Transverse colon (tissue), 4 donors: ENCODE measurements at regions not wholly inside any gene's neighbourhood (a gene's known extent, or its start where the extent isn't known, plus 50 kb on each side); places are given as distances from the start of the nearest gene placed in this dataset.

ENCODE experiments used
- DNase-seq: peaks from one replicate; pipeline ENCODE4 v3.0.0-alpha.2; 2019
- H3K27ac ChIP-seq, 4 donors: fragments of 200-600 bp; sonication (generic); 2 replicates each; pipeline ENCODE4 v1.5.1; 2016 to 2018; ENCODE audit warnings: inconsistent platforms in 4 of 4
- H3K27me3 ChIP-seq: fragments of 200-600 bp; sonication (generic); 2 replicates; pipeline ENCODE4 v1.5.1; 2017; ENCODE audit warnings: inconsistent platforms
- H3K36me3 ChIP-seq, 4 donors: fragments of 200-600 bp; sonication (generic); 2 replicates each; pipeline ENCODE4 v1.5.1; 2017 to 2019; ENCODE audit warnings: inconsistent platforms in 4 of 4
- H3K4me1 ChIP-seq, 4 donors: fragments of 200-600 bp; sonication (generic); 2 replicates each; pipeline ENCODE4 v1.5.1; 2017 to 2020; ENCODE audit warnings: inconsistent platforms in 4 of 4
- H3K4me3 ChIP-seq, 4 donors: fragments of 200-600 bp; sonication (generic); 1 replicate in 1 of 4; 2 replicates in 3 of 4; pipeline versions ENCODE4 v1.5.1 to v1.6.1; 2017 to 2019; ENCODE audit warnings: inconsistent platforms in 4 of 4
- H3K9me3 ChIP-seq, 2 donors: fragments of 200-600 bp; sonication (generic); 2 replicates each; pipeline ENCODE4 v1.5.1; 2017 to 2019; ENCODE audit warnings: inconsistent platforms in 2 of 2
- CTCF ChIP-seq, 5 experiments: fragments of 200-600 bp in 3 of 5; fragments of 450-650 bp in 2 of 5; sonication (generic) in 3 of 5; IDR thresholded peaks; 1 replicate in 2 of 5; 2 replicates in 3 of 5; pipeline ENCODE4 v1.5.1; 2016 to 2017; ENCODE audit warnings: antibody characterized with exemption in 5 of 5, inconsistent platforms in 3 of 5, mild to moderate bottlenecking in 2 of 5, moderate library complexity in 1 of 5
- EP300 ChIP-seq: sonication (generic); formaldehyde crosslinking; IDR thresholded peaks from one replicate; pipeline ENCODE4 v1.6.1; 2017; ENCODE audit warnings: antibody characterized with exemption, low read depth
- POLR2A ChIP-seq: fragments of 450-650 bp; IDR thresholded peaks from one replicate; pipeline ENCODE4 v1.6.1; 2016; ENCODE audit warnings: antibody characterized with exemption, mild to moderate bottlenecking, moderate library complexity
- POLR2AphosphoS5 ChIP-seq, 3 donors: sonication (generic); formaldehyde crosslinking; IDR thresholded peaks; one replicate each; pipeline ENCODE4 v1.6.1; 2016; ENCODE audit warnings: antibody characterized with exemption in 3 of 3
- WGBS, 2 donors: methylation state at CpG; one replicate each; pipeline ENCODE4 v1.1.5; 2018; ENCODE audit warnings: low coverage in 1 of 2; 5-methylcytosine and 5-hydroxymethylcytosine counted together
- in situ Hi-C, 4 donors: fragments of 200-750 bp; cut with MboI; loops; one replicate each; pipeline versions ENCODE4 v1.15.0 to v1.15.1; 2017; ENCODE audit warnings: low sequenced_read_pairs in 3 of 4, low pct_ligation_motif_present in 1 of 4, low pct_unique_long_range_greater_than_20kb in 1 of 4
- intact Hi-C: fragments of 100-400 bp; cut with DNase I; formaldehyde crosslinking; loops from one replicate; pipeline ENCODE4 v1.15.1; 2023; ENCODE audit warnings: low total_unique reads

- intact Hi-C loops, result loop anchor here (10.0 kb wide), 1 partner anchor 470 kb away; no protein-coding TSS in a partner anchor
- H3K9me3 ChIP-seq, result no peaks in the 10 kb centered on the region
- H3K36me3 ChIP-seq, result no peaks in the 10 kb centered on the region
- H3K27ac ChIP-seq, result no peak overlapping the region
- TF ChIP-seq CTCF (IDR thresholded peaks at IDR 0.05) (no peak), EP300 (no peak), POLR2AphosphoS5 (IDR thresholded peaks at IDR 0.05) (no peak)
- in situ Hi-C loops, result no loop called here
- no peak for DNase-seq
- no peaks in the 10 kb centered on the region for H3K27me3 ChIP-seq
- H3K4me1 ChIP-seq, result peaks cover 0 to 11% (median 0%) of the 10 kb centered on the region in 4 donors
- H3K4me3 ChIP-seq, result no peak overlapping the region
- whole genome bisulfite sequencing, 2 donors, result 86 to 96% methylated on average over 1 of the region's 1 CpG
Measured at GRCh38 chr5:57774439-57774838, 291.8 kb upstream of the ACTBL2 start.

- intact Hi-C loops (loop anchor here (10.0 kb wide), 1 partner anchor 468 kb away; no protein-coding TSS in a partner anchor), in situ Hi-C loops (no loop called here)
Measured at GRCh38 chr5:57772512-57772911, 289.9 kb upstream of the ACTBL2 start.

GRCh38 chr5:57770039-57770438 lies 287.4 kb upstream of the ACTBL2 start:
- in situ Hi-C loops (no loop called here), intact Hi-C loops (loop anchor here (10.0 kb wide), 1 partner anchor 465 kb away; no protein-coding TSS in a partner anchor)
- H3K4me3 ChIP-seq, result no peak overlapping the region
- H3K27me3 ChIP-seq, result no peaks in the 10 kb centered on the region
- no peaks in the 10 kb centered on the region for H3K36me3 ChIP-seq
- no peaks in the 10 kb centered on the region for H3K9me3 ChIP-seq
- no peaks in the 10 kb centered on the region for H3K4me1 ChIP-seq
- TF ChIP-seq POLR2A (no peak), POLR2AphosphoS5 (IDR thresholded peaks at IDR 0.05) (no peak), CTCF (IDR thresholded peaks at IDR 0.05) (no peak), EP300 (no peak)
- no peak overlapping the region for H3K27ac ChIP-seq
- WGBS, 2 donors, result 50 to 61% methylated on average over 1 to 2 of the region's 2 CpGs
- DNase-seq, result no peak

More at GRCh38 chr5:57772512-57772911, 289.9 kb upstream of the ACTBL2 start:
- H3K27ac ChIP-seq, result no peak overlapping the region
- no peaks in the 10 kb centered on the region for H3K36me3 ChIP-seq
- H3K4me1 ChIP-seq, result peaks cover 0 to 11% (median 0%) of the 10 kb centered on the region in 4 donors
- no peaks in the 10 kb centered on the region for H3K27me3 ChIP-seq
- no peak overlapping the region for H3K4me3 ChIP-seq
- TF ChIP-seq POLR2A (no peak), POLR2AphosphoS5 (IDR thresholded peaks at IDR 0.05) (no peak), CTCF (IDR thresholded peaks at IDR 0.05) (no peak), EP300 (no peak)
- DNase-seq, result no peak
- H3K9me3 ChIP-seq, result no peaks in the 10 kb centered on the region

GRCh38 chr5:57768745-57769144 lies 286.1 kb upstream of the ACTBL2 start:
- intact Hi-C loops (no loop called here), in situ Hi-C loops (no loop called here)
- DNase-seq, result no peak
- Histone ChIP-seq H3K4me1 (no peaks in the 10 kb centered on the region), H3K4me3 (no peak overlapping the region), H3K9me3 (no peaks in the 10 kb centered on the region), H3K36me3 (no peaks in the 10 kb centered on the region), H3K27me3 (no peaks in the 10 kb centered on the region), H3K27ac (no peak overlapping the region)
- TF ChIP-seq EP300, result no peak
- no peak for TF ChIP-seq POLR2A
- TF ChIP-seq POLR2AphosphoS5 (IDR thresholded peaks at IDR 0.05), result no peak
- no peak for TF ChIP-seq CTCF (IDR thresholded peaks at IDR 0.05)
- 84 to 90% methylated on average over 4 of the region's 4 CpGs for WGBS, 2 donors
